ENCODE measurements at regions not wholly inside any gene's neighbourhood (a gene's known extent, or its start where the extent isn't known, plus 50 kb on each side); places are given as distances from the start of the nearest gene placed in this dataset.

GRCh38 chrX:39960219-39960618 is 137.5 kb downstream of the BCOR start:
- TF ChIP-seq CTCF (conservative IDR thresholded peaks at IDR 0.05; ENCODE audit: low read depth, low read length): no peak
- H3K4me3 ChIP-seq (ENCODE audit: low read depth, low read length): no peak overlapping the region
- no peak for DNase-seq (ENCODE audit: low read depth)

- no peak for DNase-seq (ENCODE audit: low read depth)
- no peak for TF ChIP-seq CTCF (conservative IDR thresholded peaks at IDR 0.05; ENCODE audit: low read depth, low read length)
- no peak overlapping the region for H3K4me3 ChIP-seq (ENCODE audit: low read depth, low read length)
These were observed 136.3 kb downstream of the BCOR start for GRCh38 chrX:39961441-39961840.

- DNase-seq (ENCODE audit: low read depth): no peak
- H3K4me3 ChIP-seq (ENCODE audit: low read depth, low read length): no peak overlapping the region
- TF ChIP-seq CTCF (conservative IDR thresholded peaks at IDR 0.05; ENCODE audit: low read depth, low read length): no peak
These were observed 132.6 kb downstream of the BCOR start for GRCh38 chrX:39965051-39965573.

- no peak overlapping the region for H3K4me3 ChIP-seq (ENCODE audit: low read depth, low read length)
- DNase-seq (ENCODE audit: low read depth): no peak
- no peak for TF ChIP-seq CTCF (conservative IDR thresholded peaks at IDR 0.05; ENCODE audit: low read depth, low read length)
These were observed 131.6 kb downstream of the BCOR start for GRCh38 chrX:39966176-39966575.

GRCh38 chrX:39967348-39967747 is 130.4 kb downstream of the BCOR start:
- no peak for DNase-seq (ENCODE audit: low read depth)
- no peak overlapping the region for H3K4me3 ChIP-seq (ENCODE audit: low read depth, low read length)
- no peak for TF ChIP-seq CTCF (conservative IDR thresholded peaks at IDR 0.05; ENCODE audit: low read depth, low read length)

- peak overlapping the region; percentile 33 for H3K4me3 ChIP-seq (ENCODE audit: low read depth, low read length)
- peak; percentile 16 for DNase-seq (ENCODE audit: low read depth)
- no peak for TF ChIP-seq CTCF (conservative IDR thresholded peaks at IDR 0.05; ENCODE audit: low read depth, low read length)
These were observed 128.5 kb downstream of the BCOR start for GRCh38 chrX:39969099-39969818.

All from choroid plexus epithelial cell (primary cell).